Neural progenitor cell (in vitro differentiated cells): ENCODE measurements at regions not wholly inside any gene's neighbourhood (a gene's known extent, or its start where the extent isn't known, plus 50 kb on each side); places are given as distances from the start of the nearest gene placed in this dataset.

Experiments
- DNase-seq: peaks from one replicate; pipeline ENCODE4 v3.0.0-alpha.2; 2016; ENCODE audit warnings: low spot score
- H2AFZ ChIP-seq: fragments of 200-600 bp; sonication (generic); replicated peaks from 2 replicates; pipeline ENCODE4 v1.6.1; 2016; ENCODE audit warnings: antibody characterized with exemption
- H3F3A ChIP-seq: fragments of 200-600 bp; sonication (generic); 2 replicates; pipeline ENCODE4 v1.6.1; 2016; ENCODE audit warnings: antibody characterized with exemption, low read depth
- H3K27ac ChIP-seq: fragments of 200-600 bp; sonication (generic); 2 replicates; pipeline ENCODE4 v1.5.1; 2016; ENCODE audit warnings: mild to moderate bottlenecking
- H3K27me3 ChIP-seq: fragments of 200-600 bp; sonication (generic); 2 replicates; pipeline ENCODE4 v1.6.1; 2016; ENCODE audit warnings: mild to moderate bottlenecking, moderate library complexity
- H3K36me3 ChIP-seq: fragments of 200-600 bp; sonication (generic); 2 replicates; pipeline ENCODE4 v1.5.1; 2016
- H3K4me1 ChIP-seq: fragments of 200-600 bp; sonication (generic); 2 replicates; pipeline ENCODE4 v1.6.1; 2016; ENCODE audit warnings: mixed run types
- H3K4me2 ChIP-seq: fragments of 200-600 bp; sonication (generic); 2 replicates; pipeline ENCODE4 v1.6.1; 2016
- H3K4me3 ChIP-seq: fragments of 200-600 bp; sonication (generic); 2 replicates; pipeline ENCODE4 v1.5.1; 2016
- H3K79me2 ChIP-seq: fragments of 200-600 bp; sonication (generic); 2 replicates; pipeline ENCODE4 v1.6.1; 2016; ENCODE audit warnings: low read depth
- H3K9ac ChIP-seq: fragments of 200-600 bp; sonication (generic); 2 replicates; pipeline ENCODE4 v1.6.1; 2016
- H3K9me3 ChIP-seq: fragments of 200-600 bp; sonication (generic); 2 replicates; pipeline ENCODE4 v1.5.1; 2016; ENCODE audit warnings: low read depth
- H4K20me1 ChIP-seq: fragments of 200-600 bp; sonication (generic); 2 replicates; pipeline ENCODE4 v1.6.1; 2016; ENCODE audit warnings: low read depth
- H3K27ac Mint-ChIP-seq: 3 replicates; pipeline ENCODE4 v1.8.0; 2021; ENCODE audit warnings: mixed read lengths
- H3K27me3 Mint-ChIP-seq: 2 replicates; pipeline ENCODE4 v1.8.0; 2022; ENCODE audit warnings: low read depth, mild to moderate bottlenecking, inconsistent platforms, moderate library complexity, mixed read lengths; ENCODE audit not compliant: insufficient read depth
- H3K36me3 Mint-ChIP-seq: 3 replicates; pipeline ENCODE4 v1.8.0; 2021; ENCODE audit warnings: mixed read lengths
- H3K4me1 Mint-ChIP-seq: 3 replicates; pipeline ENCODE4 v1.8.0; 2021; ENCODE audit warnings: mixed read lengths
- H3K4me3 Mint-ChIP-seq: 3 replicates; pipeline ENCODE4 v1.8.0; 2021; ENCODE audit warnings: mild to moderate bottlenecking, moderate library complexity, mixed read lengths
- H3K9me3 Mint-ChIP-seq: 3 replicates; pipeline ENCODE4 v1.8.0; 2020; ENCODE audit warnings: mixed read lengths
- EZH2 ChIP-seq: fragments of 200-600 bp; sonication (generic); IDR thresholded peaks from 2 replicates; pipeline ENCODE4 v1.6.1; 2017; ENCODE audit warnings: antibody characterized with exemption, mild to moderate bottlenecking, moderate library complexity
- EZH2phosphoT487 ChIP-seq: fragments of 200-600 bp; sonication (generic); IDR thresholded peaks from 2 replicates; pipeline ENCODE4 v1.6.1; 2017; ENCODE audit warnings: antibody characterized with exemption
- TF ChIP-seq, protein P1 (sequence below): fragments of 200-600 bp; sonication (generic); IDR thresholded peaks from 2 replicates; pipeline ENCODE4 v1.5.1; 2017; ENCODE audit warnings: antibody characterized with exemption, mild to moderate bottlenecking

DNA sequence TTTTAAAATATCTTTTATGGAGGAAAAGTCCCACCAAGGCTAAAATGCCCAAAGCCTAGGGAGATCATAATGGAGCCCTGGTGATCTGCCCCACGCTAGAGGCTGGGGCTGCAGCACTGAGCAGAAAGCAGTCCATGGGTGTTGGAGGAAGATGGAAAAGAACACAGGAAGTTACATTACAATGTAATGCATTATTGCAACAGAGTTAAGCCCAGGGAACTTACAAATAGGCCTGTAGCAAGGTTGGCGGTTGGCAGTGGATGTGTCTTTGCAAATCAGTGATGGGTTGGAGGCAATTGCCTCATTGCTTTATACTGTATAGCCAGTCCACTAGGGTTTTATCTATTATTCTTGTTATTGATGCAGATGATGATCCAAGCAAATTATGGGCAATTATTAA lies 399.9 kb downstream of the NDFIP2 start:
- Histone ChIP-seq H3K9me3 (no peaks in the 10 kb centered on the region), H3K9ac (no peak overlapping the region), H3K79me2 (no peaks in the 10 kb centered on the region), H3K36me3 (no peaks in the 10 kb centered on the region), H4K20me1 (no peaks in the 10 kb centered on the region), H3K4me3 (no peak overlapping the region), H3K4me2 (no peak overlapping the region), H3K4me1 (peaks cover 15% of the 10 kb centered on the region), H3F3A (no peaks in the 10 kb centered on the region), H2AFZ (no peak overlapping the region), H3K27ac (no peak overlapping the region), H3K27me3 (no peaks in the 10 kb centered on the region)
- Mint-ChIP-seq H3K4me1 (peaks cover 39% of the 10 kb centered on the region), H3K4me3 (no peak overlapping the region), H3K9me3 (peaks cover 37% of the 10 kb centered on the region), H3K36me3 (peaks cover 16% of the 10 kb centered on the region), H3K27ac (no peak overlapping the region), H3K27me3 (peaks cover 14% of the 10 kb centered on the region)
- DNase-seq: no peak
- TF ChIP-seq, protein P1, sequence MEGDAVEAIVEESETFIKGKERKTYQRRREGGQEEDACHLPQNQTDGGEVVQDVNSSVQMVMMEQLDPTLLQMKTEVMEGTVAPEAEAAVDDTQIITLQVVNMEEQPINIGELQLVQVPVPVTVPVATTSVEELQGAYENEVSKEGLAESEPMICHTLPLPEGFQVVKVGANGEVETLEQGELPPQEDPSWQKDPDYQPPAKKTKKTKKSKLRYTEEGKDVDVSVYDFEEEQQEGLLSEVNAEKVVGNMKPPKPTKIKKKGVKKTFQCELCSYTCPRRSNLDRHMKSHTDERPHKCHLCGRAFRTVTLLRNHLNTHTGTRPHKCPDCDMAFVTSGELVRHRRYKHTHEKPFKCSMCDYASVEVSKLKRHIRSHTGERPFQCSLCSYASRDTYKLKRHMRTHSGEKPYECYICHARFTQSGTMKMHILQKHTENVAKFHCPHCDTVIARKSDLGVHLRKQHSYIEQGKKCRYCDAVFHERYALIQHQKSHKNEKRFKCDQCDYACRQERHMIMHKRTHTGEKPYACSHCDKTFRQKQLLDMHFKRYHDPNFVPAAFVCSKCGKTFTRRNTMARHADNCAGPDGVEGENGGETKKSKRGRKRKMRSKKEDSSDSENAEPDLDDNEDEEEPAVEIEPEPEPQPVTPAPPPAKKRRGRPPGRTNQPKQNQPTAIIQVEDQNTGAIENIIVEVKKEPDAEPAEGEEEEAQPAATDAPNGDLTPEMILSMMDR: no peak
- no peak for TF ChIP-seq EZH2phosphoT487
- no peak for TF ChIP-seq EZH2

DNA sequence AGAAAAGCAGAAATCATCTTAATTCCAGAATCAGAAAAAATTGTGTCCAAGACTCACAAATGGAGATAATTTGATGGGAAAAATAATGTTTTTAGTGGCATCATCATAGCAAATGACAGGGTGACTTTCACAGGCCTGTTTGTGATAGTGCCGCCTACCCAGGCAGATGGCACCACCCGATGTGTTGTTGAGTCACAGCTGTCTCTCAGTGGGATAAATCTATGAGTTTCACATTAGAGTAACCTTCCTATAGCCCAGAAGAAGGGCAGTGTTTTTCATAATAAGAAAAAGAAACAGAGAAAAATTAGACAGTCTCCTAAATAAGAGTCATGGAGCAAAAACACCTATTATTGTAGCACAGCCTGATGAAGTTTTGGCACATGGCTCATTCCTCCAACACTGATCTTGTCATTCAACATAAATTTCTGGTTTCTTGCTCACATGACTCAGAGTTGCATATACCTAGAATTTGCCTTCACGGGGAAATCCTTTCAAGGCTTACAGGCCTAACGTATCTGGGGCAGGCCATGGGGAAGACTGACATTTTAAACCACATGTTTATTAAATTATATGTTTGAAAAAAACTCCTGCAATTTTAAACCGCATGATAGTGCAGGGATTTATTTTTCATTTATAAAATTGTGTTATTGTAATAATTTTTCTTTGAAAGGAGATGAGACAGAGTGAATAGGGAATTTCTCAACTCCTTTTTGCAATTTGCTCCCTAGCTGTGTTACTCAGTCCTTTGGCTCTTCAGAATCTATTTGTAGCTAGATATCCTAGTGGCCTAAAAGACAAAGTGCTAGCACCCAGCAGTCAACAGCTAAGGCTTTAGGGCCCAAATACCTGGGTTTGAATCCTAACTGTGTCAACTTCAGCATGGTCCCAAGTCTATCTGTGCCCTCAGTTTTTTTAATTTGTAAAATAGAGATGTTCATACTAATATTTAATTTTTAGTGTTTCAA lies 393.7 kb downstream of the NDFIP2 start:
- peaks cover 20% of the 10 kb centered on the region for H3K4me1 Mint-ChIP-seq
- peaks cover 28% of the 10 kb centered on the region for H3K9me3 Mint-ChIP-seq
- Histone ChIP-seq H3K9me3 (no peaks in the 10 kb centered on the region), H3K79me2 (no peaks in the 10 kb centered on the region), H3K4me2 (no peak overlapping the region), H3K9ac (no peak overlapping the region), H2AFZ (no peak overlapping the region), H3F3A (no peaks in the 10 kb centered on the region), H3K36me3 (no peaks in the 10 kb centered on the region), H3K4me1 (peaks cover 13% of the 10 kb centered on the region), H3K27me3 (no peaks in the 10 kb centered on the region), H3K27ac (no peak overlapping the region), H4K20me1 (no peaks in the 10 kb centered on the region), H3K4me3 (no peak overlapping the region)
- peaks cover 13% of the 10 kb centered on the region for H3K36me3 Mint-ChIP-seq
- peaks cover 3% of the 10 kb centered on the region for H3K27me3 Mint-ChIP-seq
- no peak for TF ChIP-seq EZH2phosphoT487
- no peak for TF ChIP-seq EZH2
- TF ChIP-seq, protein P1: no peak
- no peak for DNase-seq
- H3K27ac Mint-ChIP-seq: no peak overlapping the region
- no peak overlapping the region for H3K4me3 Mint-ChIP-seq

- H3K4me3 ChIP-seq: no peak overlapping the region
- H3F3A ChIP-seq: no peaks in the 10 kb centered on the region
- H3K79me2 ChIP-seq: no peaks in the 10 kb centered on the region
- no peak overlapping the region for H3K9ac ChIP-seq
- Mint-ChIP-seq H3K4me3 (no peak overlapping the region), H3K27ac (peak overlapping the region; percentile 28), H3K36me3 (peaks cover 7% of the 10 kb centered on the region), H3K27me3 (peaks cover 2% of the 10 kb centered on the region), H3K4me1 (peaks cover 22% of the 10 kb centered on the region), H3K9me3 (peaks cover 15% of the 10 kb centered on the region)
- DNase-seq: no peak
- no peak overlapping the region for H2AFZ ChIP-seq
- no peaks in the 10 kb centered on the region for H3K27me3 ChIP-seq
- no peaks in the 10 kb centered on the region for H3K36me3 ChIP-seq
- H4K20me1 ChIP-seq: no peaks in the 10 kb centered on the region
- TF ChIP-seq EZH2 (no peak), EZH2phosphoT487 (no peak)
- TF ChIP-seq, protein P1: no peak
- no peak overlapping the region for H3K27ac ChIP-seq
- no peaks in the 10 kb centered on the region for H3K9me3 ChIP-seq
- no peak overlapping the region for H3K4me2 ChIP-seq
- peaks cover 19% of the 10 kb centered on the region for H3K4me1 ChIP-seq
These were observed 390.6 kb downstream of the NDFIP2 start for GRCh38 chr13:79871594-79871993.
